K562 (cell line): ENCODE measurements at regions not wholly inside any gene's neighbourhood (a gene's known extent, or its start where the extent isn't known, plus 50 kb on each side); places are given as distances from the start of the nearest gene placed in this dataset.
A peak's percentile ranks its signal among the peaks of the same experiment; 100 is the strongest.

ENCODE experiments used
- ATAC-seq: fragments of 200-7000 bp; cut with Tn5 transposase; 3 replicates; pipeline ENCODE4 v1.9.1; 2020; ENCODE audit warnings: moderate library complexity
- BruUV-seq: library from RNA; stranded (reverse); fragments of 400-500 nt; replicated peaks from 2 replicates; lab custom pipeline; 2021; lab: Mats Ljungman, UMichigan
- CTCF ChIA-PET: fragments of 300-600 bp; formaldehyde crosslinking; extraction: SDS; loops from one replicate; lab custom pipeline; 2021; ENCODE audit warnings: low intra/inter-chr PET ratio; lab: Yijun Ruan, JAX
- POLR2A ChIA-PET: fragments of 300-600, 350-650 bp; sonication (Branson Sonifier 250); formaldehyde crosslinking; extraction: SDS; loops from one replicate; lab custom pipeline; 2021; ENCODE audit warnings: antibody characterized with exemption, inconsistent platforms; lab: Yijun Ruan, JAX
- DNase-seq, 4 experiments: peaks; one replicate each; pipeline versions ENCODE4 v3.0.0 to v3.0.0-alpha.2; 2011 to 2018; ENCODE audit warnings: low spot score in 3 of 4, mixed read lengths in 3 of 4; ENCODE audit errors: extremely low read depth in 1 of 4
- FAIRE-seq: peaks from 2 replicates; lab custom pipeline; 2011; peaks lifted over from hg19 to GRCh38; lab: Jason Lieb, UNC
- H2AFZ ChIP-seq: 2 replicates; pipeline ENCODE4 v1.6.0; 2011; ENCODE audit warnings: low read depth, low read length, control low read depth, inconsistent platforms
- H3K27ac ChIP-seq: fragments of 200-600 bp; 3 replicates; pipeline ENCODE4 v1.8.0; 2011; ENCODE audit warnings: low read depth, mild to moderate bottlenecking, control low read depth, inconsistent platforms, low read length, moderate library complexity, mixed read lengths; ENCODE audit errors: extremely low read depth
- H3K27me3 ChIP-seq, 2 experiments: fragments of 300-600 bp in 1 of 2; 2 replicates in 1 of 2; 3 replicates in 1 of 2; pipeline versions ENCODE4 v1.6.0 to v1.8.0; 2011; ENCODE audit warnings: inconsistent platforms in 2 of 2, low read length in 2 of 2, mild to moderate bottlenecking in 1 of 2, mixed read lengths in 1 of 2, moderate library complexity in 1 of 2; ENCODE audit not compliant: control insufficient read depth in 2 of 2, insufficient read depth in 2 of 2
- H3K36me3 ChIP-seq: fragments of 300-600 bp; 3 replicates; pipeline ENCODE4 v1.8.0; 2011; ENCODE audit warnings: mild to moderate bottlenecking, low read length, inconsistent platforms; ENCODE audit not compliant: control insufficient read depth, insufficient read depth
- H3K4me1 ChIP-seq, 2 experiments: fragments of 200-600 bp in 1 of 2; replicated peaks in 1 of 2; 2 replicates in 1 of 2; 3 replicates in 1 of 2; pipeline versions ENCODE4 v1.5.1 to v1.8.0; 2011; ENCODE audit warnings: inconsistent platforms in 2 of 2, low read length in 2 of 2, mild to moderate bottlenecking in 1 of 2, mixed read lengths in 1 of 2, moderate library complexity in 1 of 2; ENCODE audit not compliant: control insufficient read depth in 2 of 2, insufficient read depth in 2 of 2
- H3K4me2 ChIP-seq: 2 replicates; pipeline ENCODE4 v1.6.1; 2011; ENCODE audit warnings: low read length, control low read depth, inconsistent platforms, mixed read lengths; ENCODE audit not compliant: insufficient read depth
- H3K4me3 ChIP-seq: fragments of 200-600 bp; sonication (generic), shearing (Covaris generic); 2 replicates; pipeline ENCODE4 v1.5.1; 2016; ENCODE audit warnings: control low read depth, inconsistent platforms
- H3K79me2 ChIP-seq: fragments of 200-600 bp; 3 replicates; pipeline ENCODE4 v1.8.0; 2011; ENCODE audit warnings: low read length, inconsistent platforms; ENCODE audit not compliant: control insufficient read depth, insufficient read depth
- H3K9ac ChIP-seq, 2 experiments: 2 replicates each; pipeline versions ENCODE4 v1.6.0 to v1.6.1; 2011; ENCODE audit warnings: low read depth in 2 of 2, low read length in 2 of 2, control low read depth in 1 of 2, inconsistent platforms in 1 of 2, mild to moderate bottlenecking in 1 of 2, mixed read lengths in 1 of 2; ENCODE audit not compliant: insufficient read depth in 1 of 2
- H3K9me1 ChIP-seq: one replicate; pipeline ENCODE4 v1.6.0; 2011; ENCODE audit warnings: inconsistent platforms, mild to moderate bottlenecking, low read length, moderate library complexity; ENCODE audit not compliant: control insufficient read depth, insufficient read depth
- H3K9me3 ChIP-seq: replicated peaks from 2 replicates; pipeline ENCODE4 v1.5.1; 2011; ENCODE audit warnings: low read depth, low read length, inconsistent platforms; ENCODE audit not compliant: control insufficient read depth, insufficient read depth
- H4K20me1 ChIP-seq: replicated peaks from 2 replicates; pipeline ENCODE4 v1.6.1; 2011; ENCODE audit warnings: low read length, inconsistent platforms, mixed read lengths; ENCODE audit not compliant: control insufficient read depth, insufficient read depth
- ARID1B ChIP-seq: fragments of 450-650 bp; IDR thresholded peaks from 2 replicates; pipeline ENCODE4 v1.6.1; 2016; ENCODE audit warnings: antibody characterized with exemption, mild to moderate bottlenecking, inconsistent platforms
- CBFA2T3 ChIP-seq: fragments of 450-650 bp; IDR thresholded peaks from 2 replicates; pipeline ENCODE4 v1.6.1; 2017
- DDX20 ChIP-seq: fragments of 450-650 bp; IDR thresholded peaks from 2 replicates; pipeline ENCODE4 v1.6.1; 2016; ENCODE audit warnings: missing genetic modification characterization, low read depth, mild to moderate bottlenecking, missing compliant biosample characterization, moderate library complexity
- KLF10 ChIP-seq: fragments of 250-450 bp; sonication (Bioruptor Pico); IDR thresholded peaks from 2 replicates; pipeline ENCODE4 v1.6.1; 2021; ENCODE audit warnings: matching md5 sums
- MIER1 ChIP-seq: fragments of 450-650 bp; IDR thresholded peaks from 2 replicates; pipeline ENCODE4 v1.6.1; 2016; ENCODE audit warnings: antibody characterized with exemption, mild to moderate bottlenecking, low read depth
- NFATC3 ChIP-seq: fragments of 450-650 bp; IDR thresholded peaks from 2 replicates; pipeline ENCODE4 v1.6.1; 2017; ENCODE audit warnings: mild to moderate bottlenecking
- NR3C1 ChIP-seq: sonication (generic); formaldehyde crosslinking; IDR thresholded peaks from 2 replicates; pipeline ENCODE4 v1.8.1; 2022; ENCODE audit warnings: missing genetic modification reagents
- ZNF780A ChIP-seq: fragments of 250-450 bp; sonication (Bioruptor Pico); IDR thresholded peaks from 2 replicates; pipeline ENCODE4 v1.5.0; 2021; ENCODE audit warnings: mild to moderate bottlenecking
- WGBS: fragments of 100-300 bp; shearing (Covaris generic); methylation state at CpG from one replicate; pipeline ENCODE4 v1.1.6; 2016; ENCODE audit warnings: low coverage, mixed read lengths; ENCODE audit not compliant: insufficient coverage; ENCODE audit errors: missing lambda C conversion rate; 5-methylcytosine and 5-hydroxymethylcytosine counted together
- in situ Hi-C: fragments of 300-500 bp; cut with MboI; formaldehyde crosslinking; loops from 4 replicates; pipeline ENCODE4 v1.15.0; 2018; ENCODE audit warnings: inconsistent platforms, mixed read lengths
- intact Hi-C: fragments of 100-400 bp; cut with micrococcal nuclease; formaldehyde crosslinking; loops from 2 replicates; pipeline ENCODE4 v1.14.2; 2022
- TF ChIP-seq, protein P1 (sequence below): fragments of 450-650 bp; formaldehyde crosslinking; IDR thresholded peaks from 2 replicates; pipeline ENCODE4 v1.4.0; 2020; ENCODE audit warnings: mild to moderate bottlenecking, mixed read lengths

DNA sequence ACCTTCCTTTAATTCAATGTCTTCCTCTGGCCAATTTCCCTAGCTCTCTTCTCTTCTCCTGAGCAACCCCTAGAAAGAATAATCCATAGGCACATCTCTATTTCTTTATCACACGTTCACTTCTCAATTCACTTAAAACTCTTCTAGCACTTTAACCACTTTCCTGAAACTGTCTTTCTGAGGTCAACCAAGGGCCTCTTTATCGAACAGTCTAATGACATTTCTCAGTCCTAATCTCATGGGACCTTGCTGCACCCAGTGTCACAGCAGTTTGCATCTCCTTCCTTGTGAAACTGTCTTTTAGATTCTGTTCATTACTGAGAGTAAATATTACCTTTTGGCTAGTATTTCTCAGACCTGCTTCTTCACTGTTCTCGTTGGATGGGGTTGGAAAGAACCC is 285.3 kb upstream of the RASGEF1B start:
- H3K27me3 ChIP-seq, result no peaks in the 10 kb centered on the region
- TF ChIP-seq NFATC3, result no peak
- no peak for TF ChIP-seq KLF10 (CRISPR knock-in tag)
- TF ChIP-seq DDX20 (tag), result no peak
- TF ChIP-seq, protein P1, sequence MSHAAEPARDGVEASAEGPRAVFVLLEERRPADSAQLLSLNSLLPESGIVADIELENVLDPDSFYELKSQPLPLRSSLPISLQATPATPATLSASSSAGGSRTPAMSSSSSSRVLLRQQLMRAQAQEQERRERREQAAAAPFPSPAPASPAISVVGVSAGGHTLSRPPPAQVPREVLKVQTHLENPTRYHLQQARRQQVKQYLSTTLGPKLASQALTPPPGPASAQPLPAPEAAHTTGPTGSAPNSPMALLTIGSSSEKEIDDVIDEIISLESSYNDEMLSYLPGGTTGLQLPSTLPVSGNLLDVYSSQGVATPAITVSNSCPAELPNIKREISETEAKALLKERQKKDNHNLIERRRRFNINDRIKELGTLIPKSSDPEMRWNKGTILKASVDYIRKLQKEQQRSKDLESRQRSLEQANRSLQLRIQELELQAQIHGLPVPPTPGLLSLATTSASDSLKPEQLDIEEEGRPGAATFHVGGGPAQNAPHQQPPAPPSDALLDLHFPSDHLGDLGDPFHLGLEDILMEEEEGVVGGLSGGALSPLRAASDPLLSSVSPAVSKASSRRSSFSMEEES (CRISPR knock-in tag), result no peak
- TF ChIP-seq ZNF780A (CRISPR knock-in tag), result no peak
- TF ChIP-seq CBFA2T3, result peak; percentile 54
- TF ChIP-seq MIER1, result peak; percentile 78
- TF ChIP-seq NR3C1, result no peak
- TF ChIP-seq ARID1B, result 0 out of 2 replicates have a peak, but pooled peaks have one; percentile 38
- FAIRE-seq (peak; percentile 71), ATAC-seq (no peak; the same call in 2 of the 3 replicates), DNase-seq (peak in 1 of 4 experiments; percentile 23)
- no peak overlapping the region for H3K9ac ChIP-seq
- no peaks in the 10 kb centered on the region for H4K20me1 ChIP-seq
- ChIA-PET CTCF (no interaction called here), POLR2A (interaction anchor here (0.7 to 0.9 kb wide), 3 partner anchors 10 to 129 kb away, joined by 3 read pairs; no protein-coding TSS in a partner anchor)
- peak overlapping the region; percentile 12; the same call in 1 of the 2 replicates for H2AFZ ChIP-seq
- H3K9me1 ChIP-seq, result peaks cover 4% of the 10 kb centered on the region
- intact Hi-C loops (no loop called here), in situ Hi-C loops (no loop called here)
- 5% methylated on average over 3 of the region's 3 CpGs for WGBS
- peak overlapping the region; percentile 43; the same call in 1 of the 2 replicates for H3K4me2 ChIP-seq
- no peaks in the 10 kb centered on the region for H3K9me3 ChIP-seq
- H3K36me3 ChIP-seq, result no peaks in the 10 kb centered on the region
- no peak overlapping the region for H3K27ac ChIP-seq
- no peak overlapping the region for H3K4me3 ChIP-seq
- no peaks in the 10 kb centered on the region for H3K79me2 ChIP-seq
- BruUV-seq, result no TSS peak
- peaks cover 0 to 20% of the 10 kb centered on the region in 2 experiments; a peak in 4 of 5 replicates for H3K4me1 ChIP-seq
